ENCODE measurements at regions not wholly inside any gene's neighbourhood (a gene's known extent, or its start where the extent isn't known, plus 50 kb on each side); places are given as distances from the start of the nearest gene placed in this dataset.
A peak's percentile ranks its signal among the peaks of the same experiment; 100 is the strongest.
"Not testable (repeated sequence)": the region's sequence is repeated elsewhere in the genome, so short reads cannot be mapped to it uniquely, and the experiment has no call there.

- DNase-seq = peak; percentile 65
These were observed 374.0 kb downstream of the NFIB start for GRCh38 chr9:13939701-13940490.

- no peak for DNase-seq
These were observed 374.8 kb downstream of the NFIB start for GRCh38 chr9:13939134-13939533.

DNA sequence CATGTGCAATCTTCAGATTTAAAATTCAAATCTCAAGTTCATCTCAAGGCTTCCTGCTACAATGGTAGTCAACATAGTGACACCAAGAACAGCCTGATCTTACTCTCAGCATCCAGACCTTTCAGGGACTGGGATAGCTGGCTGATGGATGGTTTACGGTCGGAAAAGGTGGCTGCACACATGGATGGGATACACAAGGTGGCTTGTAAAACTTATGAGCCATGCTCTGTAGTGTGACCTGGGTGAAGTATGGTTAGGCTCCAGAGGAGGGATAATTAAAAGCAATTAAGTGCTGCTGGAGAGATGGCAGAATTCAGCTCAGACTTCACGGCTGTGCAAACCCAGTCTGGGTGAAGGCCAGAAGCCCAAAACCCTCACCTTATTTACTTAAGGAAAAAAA is 379.5 kb downstream of the NFIB start:
- DNase-seq = peak; percentile 84

DNA sequence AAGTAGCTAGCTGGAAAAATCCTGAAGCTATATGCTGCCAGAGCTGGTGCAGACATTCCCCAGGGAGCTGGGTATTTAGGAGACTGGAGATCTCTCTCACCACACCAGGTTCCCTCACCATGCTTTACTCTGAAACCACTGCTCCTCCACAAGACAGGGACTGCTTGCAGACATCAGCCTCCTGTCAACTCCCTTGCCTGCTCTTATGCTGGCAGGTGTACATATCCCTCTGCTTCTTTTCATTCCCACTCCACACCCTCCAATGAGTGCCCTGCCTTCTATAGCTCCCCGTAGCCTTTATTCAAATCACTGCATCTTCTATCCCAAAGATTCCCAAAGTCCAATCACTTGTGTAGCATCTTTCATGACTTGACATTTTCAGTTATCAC is 380.7 kb downstream of the NFIB start:
- DNase-seq = no peak

DNA sequence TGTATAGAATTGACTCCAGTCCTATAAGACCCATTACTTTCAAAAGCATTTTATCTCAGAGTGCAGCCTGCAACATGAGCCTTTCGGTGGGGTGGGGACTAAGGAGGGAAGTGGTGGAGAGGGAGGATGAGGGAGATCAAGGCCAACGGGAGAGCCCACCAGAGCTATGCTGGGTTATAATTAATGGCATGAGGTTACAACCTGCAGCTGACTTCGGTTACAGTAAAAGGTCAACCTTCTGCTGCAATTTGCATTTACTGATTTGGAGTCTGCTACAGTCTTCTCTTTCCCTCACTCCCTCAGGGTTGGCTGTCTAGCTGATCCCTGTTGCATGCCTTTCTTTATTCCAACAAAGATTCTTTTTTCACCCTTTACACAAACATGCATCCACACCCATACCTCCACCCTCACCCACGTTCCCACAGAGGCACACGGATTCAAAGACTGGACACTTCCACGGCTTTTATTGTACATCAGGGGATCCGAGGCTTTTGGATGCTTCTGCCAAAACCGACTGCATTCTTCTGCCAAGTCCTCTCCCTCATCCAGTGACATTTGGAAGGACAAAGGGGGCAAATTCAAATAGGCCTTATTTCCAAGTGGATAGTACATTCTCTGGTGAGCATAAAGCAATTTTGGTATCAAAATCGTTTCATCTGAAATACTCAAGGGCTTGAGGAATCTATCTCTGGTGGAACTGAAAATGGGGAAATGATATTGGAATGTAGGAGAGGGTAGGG is 381.2 kb downstream of the NFIB start:
- DNase-seq = no peak

- no peak for DNase-seq
These were observed 384.9 kb downstream of the NFIB start for GRCh38 chr9:13929013-13929412.

DNA sequence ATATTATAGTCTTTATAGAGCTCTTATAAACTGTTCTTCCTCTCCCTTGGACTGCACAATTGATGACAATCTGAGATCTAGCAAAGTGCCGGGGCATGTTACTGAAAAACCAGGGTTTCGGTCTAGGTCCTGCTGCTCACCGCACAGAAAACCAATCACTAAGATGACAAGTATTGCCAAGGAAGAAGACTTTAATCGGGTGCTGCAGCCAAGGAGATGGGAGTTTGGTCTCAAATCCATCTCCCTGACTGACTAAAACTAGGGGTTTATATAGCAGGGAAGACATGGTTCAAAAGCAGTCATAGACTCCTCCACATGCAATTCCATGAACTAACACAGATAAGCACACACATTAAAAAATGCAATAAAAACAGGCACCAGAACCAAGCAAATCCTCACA is 390.6 kb downstream of the NFIB start:
- DNase-seq = no peak

- no peak for DNase-seq
These were observed 393.4 kb downstream of the NFIB start for GRCh38 chr9:13920557-13920956.

- DNase-seq = no peak
These were observed 394.5 kb downstream of the NFIB start for GRCh38 chr9:13919401-13919800.

DNA sequence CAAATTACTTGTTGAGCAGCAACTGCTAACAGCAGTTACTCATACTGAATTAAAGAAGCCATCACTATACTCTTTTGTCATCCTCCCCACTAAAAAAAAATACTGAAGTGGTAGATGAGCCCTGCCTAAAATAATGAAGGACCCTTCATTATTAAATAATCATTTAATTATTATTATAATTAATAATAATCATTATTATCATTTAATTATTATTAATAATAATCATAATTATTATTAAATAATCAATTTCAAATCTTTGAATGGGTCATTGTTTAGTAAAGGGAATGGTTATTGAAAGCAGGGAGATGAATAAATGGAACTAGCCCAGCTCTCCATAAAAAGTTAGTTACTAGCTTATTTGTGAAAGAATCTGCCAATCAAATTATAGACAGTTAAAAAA is 396.4 kb downstream of the NFIB start:
- DNase-seq = no peak

- DNase-seq = no peak
These were observed 398.2 kb downstream of the NFIB start for GRCh38 chr9:13915591-13916301.

GRCh38 chr9:13915131-13915530 is 398.8 kb downstream of the NFIB start:
- DNase-seq = no peak

DNA sequence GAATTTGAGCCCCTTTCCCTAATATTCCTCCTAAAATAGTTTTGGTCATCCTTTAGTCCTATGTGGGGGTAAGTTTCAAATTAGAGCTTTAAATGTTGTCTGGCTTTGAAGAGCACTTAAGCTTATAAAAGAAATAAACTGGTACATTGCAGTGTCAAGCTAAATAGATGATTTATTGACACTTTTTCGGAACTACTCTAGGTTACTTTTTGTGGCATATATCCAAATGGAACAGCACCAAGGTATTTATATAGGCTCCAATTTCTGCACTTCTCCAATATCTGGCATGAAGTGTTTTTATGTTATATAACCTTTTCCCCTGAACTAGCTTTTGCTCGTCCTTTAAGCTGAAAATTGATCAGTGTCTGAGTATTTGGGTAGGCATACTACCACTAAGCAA is 402.5 kb downstream of the NFIB start:
- DNase-seq = no peak

GRCh38 chr9:13907842-13908241 is 406.1 kb downstream of the NFIB start:
- not testable (repeated sequence) for DNase-seq

GRCh38 chr9:13904746-13905145 is 409.2 kb downstream of the NFIB start:
- no peak for DNase-seq

GRCh38 chr9:13904311-13904710 is 409.6 kb downstream of the NFIB start:
- DNase-seq = no peak

DNA sequence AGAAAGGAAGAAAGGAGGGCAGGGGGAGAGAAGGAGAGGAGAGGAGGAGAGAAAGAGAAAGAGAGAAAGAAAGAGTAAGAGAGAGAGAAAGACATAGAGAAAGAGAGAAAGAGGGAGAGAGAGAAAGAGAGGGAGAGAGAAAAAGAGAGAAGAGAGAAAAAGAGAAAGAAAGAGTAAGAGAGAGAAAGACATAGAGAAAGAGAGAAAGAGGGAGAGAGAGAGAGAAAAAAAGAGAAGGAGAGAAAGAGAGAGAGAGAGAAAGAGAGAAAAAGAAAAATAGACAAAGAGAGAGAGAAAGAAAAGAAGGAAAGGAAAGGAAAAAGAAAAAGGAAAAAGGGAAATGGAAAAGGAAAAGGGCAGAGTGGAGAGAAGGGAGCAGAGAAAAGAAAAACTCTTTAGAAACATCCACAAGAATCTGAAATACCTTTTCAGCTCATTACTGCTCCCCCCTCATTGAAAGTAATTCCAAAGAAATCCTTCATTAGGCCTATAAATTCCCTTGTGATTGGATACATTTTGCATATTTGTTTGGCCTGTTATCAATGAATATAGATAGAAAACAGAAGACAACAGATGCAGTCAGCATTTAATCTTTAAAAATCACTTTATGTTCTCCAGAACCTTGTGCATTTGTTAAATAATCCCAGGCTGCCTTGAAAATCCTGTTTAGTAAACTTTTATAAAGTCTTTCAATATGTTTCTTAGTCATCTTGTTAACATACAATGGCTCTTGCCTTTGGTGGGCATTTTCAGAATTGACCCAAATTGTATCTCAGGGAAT is 411.5 kb downstream of the NFIB start:
- DNase-seq = no peak

DNA sequence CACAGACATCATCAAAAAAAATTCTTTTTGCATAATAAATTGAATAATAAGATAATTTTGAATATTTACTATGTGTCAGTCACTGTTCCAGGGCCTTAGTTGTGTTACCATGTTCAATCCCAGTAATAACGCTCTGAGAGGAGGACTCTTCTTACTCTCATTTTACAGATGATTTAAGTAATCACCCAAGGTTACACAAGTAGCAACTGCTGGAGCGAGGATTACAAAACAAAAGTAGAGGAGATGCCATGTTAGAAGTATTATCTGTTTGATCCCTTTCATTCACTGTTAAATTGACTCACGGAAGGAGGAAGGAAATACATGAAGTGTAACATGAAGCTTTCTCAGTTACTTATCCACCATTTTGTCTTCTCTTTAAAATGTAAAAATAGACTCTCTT is 412.8 kb downstream of the NFIB start:
- no peak for DNase-seq

DNA sequence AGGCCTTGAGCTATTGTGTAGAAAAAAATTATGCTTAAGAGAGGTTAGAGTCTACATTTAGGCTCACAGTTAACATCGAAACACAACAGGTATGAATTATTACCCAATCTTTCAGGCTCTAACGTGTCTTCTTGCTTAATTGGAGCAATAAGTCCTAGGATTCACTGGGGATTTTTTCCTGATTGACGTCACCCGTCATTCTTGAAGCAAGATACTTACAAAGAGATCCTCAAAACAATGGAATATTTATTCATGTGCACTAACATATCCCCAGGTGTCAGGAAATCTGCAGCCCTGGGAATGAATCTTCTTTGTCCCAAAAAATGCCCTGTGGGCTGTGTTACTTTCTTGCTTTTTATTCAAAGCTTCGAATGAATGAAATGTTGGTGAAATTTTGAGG is 413.5 kb downstream of the NFIB start:
- DNase-seq = no peak

GRCh38 chr9:13899924-13900323 is 414.0 kb downstream of the NFIB start:
- DNase-seq = no peak

DNA sequence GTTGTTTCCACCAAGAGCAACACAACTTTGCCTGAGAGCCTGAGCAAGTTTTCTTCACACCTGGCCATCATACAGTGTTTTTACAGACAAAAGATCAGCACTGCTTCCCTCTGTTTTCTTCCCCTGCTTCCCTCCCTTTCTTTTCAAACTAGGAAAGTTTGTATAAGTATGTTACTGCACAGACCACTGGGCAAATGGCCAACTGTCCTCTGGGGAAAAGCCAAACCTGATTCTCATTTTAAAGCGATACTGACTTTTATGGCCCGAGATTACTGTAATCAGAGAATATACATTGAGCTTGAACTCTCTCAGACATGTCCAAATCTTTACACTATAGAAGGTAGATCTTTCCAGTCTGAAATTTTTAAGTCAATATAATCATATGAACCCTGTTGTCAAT is 415.0 kb downstream of the NFIB start:
- DNase-seq = no peak

GRCh38 chr9:13896922-13897835 is 416.8 kb downstream of the NFIB start:
- no peak for DNase-seq

Data from NCI-H1105 (cell line).